ENCODE measurements at regions not wholly inside any gene's neighbourhood (a gene's known extent, or its start where the extent isn't known, plus 50 kb on each side); places are given as distances from the start of the nearest gene placed in this dataset.
"Not testable (repeated sequence)": the region's sequence is repeated elsewhere in the genome, so short reads cannot be mapped to it uniquely, and the experiment has no call there.

DNA sequence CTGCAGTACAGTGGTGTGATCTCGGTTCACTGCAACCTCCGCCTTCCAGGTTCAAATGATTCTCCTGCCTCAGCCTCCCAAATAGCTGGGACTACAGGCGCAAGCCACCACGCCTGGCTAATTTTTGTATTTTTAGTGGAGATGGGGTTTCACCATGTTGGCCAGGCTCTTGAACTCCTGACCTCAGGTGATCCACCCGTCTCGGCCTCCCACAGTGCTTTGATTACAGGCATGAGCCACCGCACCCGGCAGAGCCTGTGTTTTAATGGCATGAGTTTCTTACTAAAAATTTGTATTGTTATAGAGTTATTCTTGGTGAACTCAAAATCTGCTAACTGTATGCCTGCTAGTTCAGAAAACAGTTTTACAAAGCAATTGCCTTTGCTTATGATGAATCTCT lies 269.9 kb downstream of the SEMA3D start:
- not testable (repeated sequence) for TF ChIP-seq CTCF (conservative IDR thresholded peaks at IDR 0.05; ENCODE audit: low read length); EZH2phosphoT487 (IDR thresholded peaks at IDR 0.05; ENCODE audit: borderline replicate concordance, low read depth, low read length)
